H7 (cell line): ENCODE measurements at regions not wholly inside any gene's neighbourhood (a gene's known extent, or its start where the extent isn't known, plus 50 kb on each side); places are given as distances from the start of the nearest gene placed in this dataset.

Source experiments
- DNase-seq: peaks from one replicate; pipeline ENCODE4 v3.0.0; 2012
- H3K27me3 ChIP-seq: 2 replicates; pipeline ENCODE4 v1.6.0; 2011; ENCODE audit warnings: mild to moderate bottlenecking, low read length; ENCODE audit not compliant: control insufficient read depth, insufficient read depth
- H3K36me3 ChIP-seq: replicated peaks from 2 replicates; pipeline ENCODE4 v1.5.1; 2011; ENCODE audit warnings: low read length; ENCODE audit not compliant: control insufficient read depth, insufficient read depth
- H3K4me3 ChIP-seq: 2 replicates; pipeline ENCODE4 v1.5.1; 2011; ENCODE audit warnings: low read depth, mild to moderate bottlenecking, control low read depth, low read length, moderate library complexity; ENCODE audit not compliant: insufficient read depth

GRCh38 chr12:28601570-28602058, 411.4 kb downstream of the CCDC91 start:
- H3K4me3 ChIP-seq, result no peak overlapping the region
- H3K27me3 ChIP-seq, result no peaks in the 10 kb centered on the region
- DNase-seq, result no peak
- no peaks in the 10 kb centered on the region for H3K36me3 ChIP-seq

- H3K4me3 ChIP-seq, result no peak overlapping the region
- no peaks in the 10 kb centered on the region for H3K27me3 ChIP-seq
- no peak for DNase-seq
- H3K36me3 ChIP-seq, result no peaks in the 10 kb centered on the region
Measured at GRCh38 chr12:28602786-28603185, 412.5 kb downstream of the CCDC91 start.

GRCh38 chr12:28603239-28603638, 413.0 kb downstream of the CCDC91 start:
- H3K36me3 ChIP-seq, result no peaks in the 10 kb centered on the region
- no peak overlapping the region for H3K4me3 ChIP-seq
- DNase-seq, result no peak
- H3K27me3 ChIP-seq, result no peaks in the 10 kb centered on the region

- H3K27me3 ChIP-seq, result no peaks in the 10 kb centered on the region
- H3K4me3 ChIP-seq, result no peak overlapping the region
- no peak for DNase-seq
- H3K36me3 ChIP-seq, result no peaks in the 10 kb centered on the region
Measured at GRCh38 chr12:28603801-28604200, 413.5 kb downstream of the CCDC91 start.

- Histone ChIP-seq H3K27me3 (no peaks in the 10 kb centered on the region), H3K36me3 (no peaks in the 10 kb centered on the region), H3K4me3 (no peak overlapping the region)
- DNase-seq, result no peak
Measured at GRCh38 chr12:28604240-28604639, 414.0 kb downstream of the CCDC91 start.

GRCh38 chr12:28606967-28607557, 416.8 kb downstream of the CCDC91 start:
- DNase-seq, result no peak
- Histone ChIP-seq H3K27me3 (no peaks in the 10 kb centered on the region), H3K36me3 (no peaks in the 10 kb centered on the region), H3K4me3 (no peak overlapping the region)

- Histone ChIP-seq H3K27me3 (no peaks in the 10 kb centered on the region), H3K4me3 (no peak overlapping the region), H3K36me3 (no peaks in the 10 kb centered on the region)
- no peak for DNase-seq
Measured at GRCh38 chr12:28610401-28611114, 420.3 kb downstream of the CCDC91 start.

- H3K27me3 ChIP-seq, result no peaks in the 10 kb centered on the region
- H3K36me3 ChIP-seq, result no peaks in the 10 kb centered on the region
- H3K4me3 ChIP-seq, result no peak overlapping the region
- no peak for DNase-seq
Measured at GRCh38 chr12:28611115-28611435, 420.8 kb downstream of the CCDC91 start.

GRCh38 chr12:28611449-28611848, 421.2 kb downstream of the CCDC91 start:
- no peak for DNase-seq
- no peaks in the 10 kb centered on the region for H3K27me3 ChIP-seq

GRCh38 chr12:28618171-28618570, 427.9 kb downstream of the CCDC91 start:
- H3K36me3 ChIP-seq, result no peaks in the 10 kb centered on the region
- no peak for DNase-seq
- no peak overlapping the region for H3K4me3 ChIP-seq
- no peaks in the 10 kb centered on the region for H3K27me3 ChIP-seq

More at GRCh38 chr12:28611449-28611848, 421.2 kb downstream of the CCDC91 start:
- Histone ChIP-seq H3K4me3 (no peak overlapping the region), H3K36me3 (no peaks in the 10 kb centered on the region)

- no peak overlapping the region for H3K4me3 ChIP-seq
- H3K27me3 ChIP-seq, result no peaks in the 10 kb centered on the region
- H3K36me3 ChIP-seq, result no peaks in the 10 kb centered on the region
- DNase-seq, result no peak
Measured at GRCh38 chr12:28618772-28619171, 428.5 kb downstream of the CCDC91 start.

- no peak overlapping the region for H3K4me3 ChIP-seq
- no peaks in the 10 kb centered on the region for H3K36me3 ChIP-seq
- DNase-seq, result no peak
- H3K27me3 ChIP-seq, result no peaks in the 10 kb centered on the region
Measured at GRCh38 chr12:28620281-28620680, 430.0 kb downstream of the CCDC91 start.

GRCh38 chr12:28622406-28622805, 432.1 kb downstream of the CCDC91 start:
- H3K36me3 ChIP-seq, result no peaks in the 10 kb centered on the region
- no peak for DNase-seq

GRCh38 chr12:28626504-28626903, 436.2 kb downstream of the CCDC91 start:
- Histone ChIP-seq H3K27me3 (no peaks in the 10 kb centered on the region), H3K4me3 (no peak overlapping the region), H3K36me3 (no peaks in the 10 kb centered on the region)
- no peak for DNase-seq

More at GRCh38 chr12:28622406-28622805, 432.1 kb downstream of the CCDC91 start:
- Histone ChIP-seq H3K4me3 (no peak overlapping the region), H3K27me3 (no peaks in the 10 kb centered on the region)

GRCh38 chr12:28629691-28630090, 439.4 kb downstream of the CCDC91 start:
- DNase-seq, result no peak
- H3K36me3 ChIP-seq, result no peaks in the 10 kb centered on the region
- no peaks in the 10 kb centered on the region for H3K27me3 ChIP-seq
- H3K4me3 ChIP-seq, result no peak overlapping the region
